ENCODE measurements at regions not wholly inside any gene's neighbourhood (a gene's known extent, or its start where the extent isn't known, plus 50 kb on each side); places are given as distances from the start of the nearest gene placed in this dataset.

- no peak for ATAC-seq (ENCODE audit: low FRiP score)
- TF ChIP-seq, protein P1, sequence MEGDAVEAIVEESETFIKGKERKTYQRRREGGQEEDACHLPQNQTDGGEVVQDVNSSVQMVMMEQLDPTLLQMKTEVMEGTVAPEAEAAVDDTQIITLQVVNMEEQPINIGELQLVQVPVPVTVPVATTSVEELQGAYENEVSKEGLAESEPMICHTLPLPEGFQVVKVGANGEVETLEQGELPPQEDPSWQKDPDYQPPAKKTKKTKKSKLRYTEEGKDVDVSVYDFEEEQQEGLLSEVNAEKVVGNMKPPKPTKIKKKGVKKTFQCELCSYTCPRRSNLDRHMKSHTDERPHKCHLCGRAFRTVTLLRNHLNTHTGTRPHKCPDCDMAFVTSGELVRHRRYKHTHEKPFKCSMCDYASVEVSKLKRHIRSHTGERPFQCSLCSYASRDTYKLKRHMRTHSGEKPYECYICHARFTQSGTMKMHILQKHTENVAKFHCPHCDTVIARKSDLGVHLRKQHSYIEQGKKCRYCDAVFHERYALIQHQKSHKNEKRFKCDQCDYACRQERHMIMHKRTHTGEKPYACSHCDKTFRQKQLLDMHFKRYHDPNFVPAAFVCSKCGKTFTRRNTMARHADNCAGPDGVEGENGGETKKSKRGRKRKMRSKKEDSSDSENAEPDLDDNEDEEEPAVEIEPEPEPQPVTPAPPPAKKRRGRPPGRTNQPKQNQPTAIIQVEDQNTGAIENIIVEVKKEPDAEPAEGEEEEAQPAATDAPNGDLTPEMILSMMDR (IDR thresholded peaks at IDR 0.05): no peak
Observed at GRCh38 chr11:109510316-109510715, 88.3 kb downstream of the C11orf87 start.

DNA sequence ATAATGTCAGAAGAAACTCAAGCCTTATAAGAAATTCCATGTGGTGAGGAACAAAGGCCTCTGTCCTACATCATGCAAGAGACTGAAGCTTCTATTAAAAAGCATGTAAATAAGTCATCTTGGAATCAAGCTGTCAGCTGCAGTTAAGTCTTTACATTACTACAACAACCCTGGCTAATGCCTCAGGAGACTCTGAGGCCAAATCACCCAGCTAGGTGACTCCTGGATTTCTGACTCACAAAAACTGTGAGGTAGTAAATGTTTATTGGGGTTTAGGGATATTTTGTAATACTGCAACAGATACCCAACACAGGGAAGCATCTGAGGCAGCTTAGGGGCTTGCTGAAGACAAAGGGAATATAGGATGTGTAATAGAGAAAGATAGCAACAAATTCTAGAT lies 89.6 kb downstream of the C11orf87 start:
- TF ChIP-seq, protein P1 (IDR thresholded peaks at IDR 0.05): no peak
- ATAC-seq (ENCODE audit: low FRiP score) (no peak), DNase-seq (ENCODE audit: low spot score) (no peak)

More at GRCh38 chr11:109510316-109510715, 88.3 kb downstream of the C11orf87 start:
- DNase-seq (ENCODE audit: low spot score): no peak

DNA sequence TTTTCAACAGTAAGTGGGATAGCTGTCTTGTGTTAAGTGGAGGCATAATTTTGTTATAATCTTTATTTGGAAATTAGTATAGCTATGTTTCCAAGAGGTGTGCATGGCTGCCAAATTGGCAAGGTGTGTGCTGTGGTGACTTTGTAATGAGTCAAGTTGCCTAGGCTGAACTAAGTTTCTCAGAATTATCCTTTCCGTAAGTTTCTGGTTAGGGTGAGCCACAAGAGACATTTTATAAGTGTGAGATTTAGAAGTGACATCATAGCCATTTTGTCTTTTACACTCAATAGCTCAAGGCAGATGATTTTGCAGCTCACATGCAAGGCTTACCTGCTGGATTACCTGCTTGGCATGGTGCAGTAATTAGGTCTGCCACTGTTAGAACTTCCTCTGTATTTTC lies 90.3 kb downstream of the C11orf87 start:
- no peak for DNase-seq (ENCODE audit: low spot score)
- TF ChIP-seq, protein P1 (IDR thresholded peaks at IDR 0.05): no peak
- ATAC-seq (ENCODE audit: low FRiP score): no peak

DNA sequence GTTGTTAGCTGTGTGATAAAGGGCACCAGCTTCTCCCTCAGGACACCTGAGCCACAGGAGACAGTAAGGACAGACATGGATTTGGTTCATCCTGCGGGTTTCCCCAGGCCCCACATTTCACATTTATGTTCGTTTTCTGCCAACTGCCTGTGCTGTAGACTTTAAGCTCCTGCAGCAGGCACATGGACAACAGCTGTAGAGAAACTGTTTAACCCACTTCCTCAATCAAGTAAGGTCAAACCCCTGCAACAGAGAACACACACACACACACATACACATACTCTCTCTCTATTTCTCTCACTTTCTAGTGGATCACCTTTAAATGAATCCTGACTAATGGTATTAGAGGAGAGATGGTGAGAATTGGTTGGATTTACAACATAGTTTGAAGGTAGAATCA lies 90.7 kb downstream of the C11orf87 start:
- TF ChIP-seq, protein P1 (IDR thresholded peaks at IDR 0.05): no peak
- ATAC-seq (ENCODE audit: low FRiP score) (no peak), DNase-seq (ENCODE audit: low spot score) (no peak)

GRCh38 chr11:109514313-109515018 lies 92.5 kb downstream of the C11orf87 start:
- DNase-seq (ENCODE audit: low spot score): no peak
- TF ChIP-seq, protein P1 (IDR thresholded peaks at IDR 0.05): no peak
- no peak for ATAC-seq (ENCODE audit: low FRiP score)

DNA sequence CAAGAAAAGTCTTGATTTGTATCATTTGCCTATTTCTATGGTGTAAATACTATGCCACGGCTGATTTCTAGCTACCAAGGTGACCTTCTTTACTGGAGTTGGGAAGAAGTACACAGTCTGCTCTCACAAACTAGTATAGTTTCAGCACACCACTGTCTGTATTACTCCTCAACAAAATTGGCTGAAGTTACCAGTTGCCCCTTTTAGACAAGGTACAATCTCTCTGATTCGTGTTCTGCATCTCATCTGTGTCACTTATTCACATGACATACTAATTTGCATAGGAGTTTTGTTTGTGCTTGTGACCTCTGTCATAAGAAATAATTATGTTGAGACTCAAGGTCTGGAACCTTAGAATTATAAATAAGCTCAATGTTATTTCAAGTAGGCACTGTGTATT lies 97.3 kb downstream of the C11orf87 start:
- TF ChIP-seq, protein P1 (IDR thresholded peaks at IDR 0.05): no peak
- DNase-seq (ENCODE audit: low spot score) (no peak), ATAC-seq (ENCODE audit: low FRiP score) (no peak)

- ATAC-seq (ENCODE audit: low FRiP score): no peak
- no peak for DNase-seq (ENCODE audit: low spot score)
- TF ChIP-seq, protein P1 (IDR thresholded peaks at IDR 0.05): no peak
Observed at GRCh38 chr11:109521571-109522086, 99.6 kb downstream of the C11orf87 start.

Data from omental fat pad (tissue), 3 donors.